ENCODE measurements at regions not wholly inside any gene's neighbourhood (a gene's known extent, or its start where the extent isn't known, plus 50 kb on each side); places are given as distances from the start of the nearest gene placed in this dataset.
"Not testable (repeated sequence)": the region's sequence is repeated elsewhere in the genome, so short reads cannot be mapped to it uniquely, and the experiment has no call there.

DNA sequence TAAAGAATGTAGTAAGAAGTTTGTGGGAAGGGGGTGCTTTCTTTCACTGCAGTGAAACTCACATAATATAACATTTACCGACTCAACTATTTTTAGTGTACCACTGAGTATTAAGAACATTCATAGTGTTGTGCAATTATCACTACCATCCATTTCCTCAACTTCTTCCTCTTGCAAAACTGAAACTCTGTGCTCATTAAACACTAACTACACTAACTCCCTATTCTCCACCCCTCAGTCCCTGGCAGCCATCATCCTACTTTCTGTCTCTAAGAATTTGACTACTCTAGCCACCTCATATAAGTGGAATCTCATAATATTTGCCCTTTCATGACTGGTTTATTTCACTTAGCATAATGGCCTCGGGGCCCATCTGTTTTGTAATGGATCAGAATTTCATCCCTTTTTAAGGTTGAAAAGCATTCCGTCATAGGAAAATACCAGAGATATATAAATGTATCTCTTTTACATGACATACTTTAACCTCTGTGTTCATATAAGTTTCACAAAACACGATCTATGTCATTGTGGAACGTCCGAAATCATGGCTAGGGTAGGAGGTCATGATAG, 56.3 kb upstream of the DIRAS2 start:
- ATAC-seq (no peak), DNase-seq (no peak)
- Mint-ChIP-seq H3K4me1 (no peaks in the 10 kb centered on the region), H3K27ac (no peak overlapping the region), H3K36me3 (ENCODE audit: low read depth) (no peaks in the 10 kb centered on the region), H3K4me3 (no peak overlapping the region), H3K9me3 (ENCODE audit: low read depth) (no peaks in the 10 kb centered on the region), H3K27me3 (peaks cover 15% of the 10 kb centered on the region)
- intact Hi-C loops (cut with DNase I, micrococcal nuclease): no loop called here
- ChIA-PET POLR2A (no interaction called here), CTCF (interaction anchor here (0.6 kb wide), 1 partner anchor 125 kb away, joined by 3 read pairs; no protein-coding TSS in a partner anchor)

DNA sequence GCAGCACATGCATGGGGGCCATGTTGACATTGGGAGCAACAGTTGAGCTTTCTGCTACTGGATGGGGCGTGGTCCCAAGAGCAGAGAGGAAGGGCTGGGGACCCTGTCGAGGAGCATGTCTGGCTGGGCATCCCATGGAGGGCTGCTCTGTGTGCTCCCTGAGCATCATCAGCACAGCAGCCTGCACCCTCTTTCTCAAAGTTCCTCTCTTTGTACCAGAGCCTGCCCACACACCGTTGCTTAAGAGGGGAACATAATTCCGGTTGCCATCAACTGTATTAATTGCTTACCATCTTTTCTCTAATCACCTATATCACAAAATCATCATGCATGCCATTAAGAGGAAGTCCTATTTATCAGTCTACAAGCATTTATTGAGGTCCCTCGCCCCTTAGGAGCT, 55.2 kb upstream of the DIRAS2 start:
- POLR2A ChIA-PET: no interaction called here
- peaks cover 13% of the 10 kb centered on the region for H3K27me3 Mint-ChIP-seq

GRCh38 chr9:90694187-90694586, 51.6 kb upstream of the DIRAS2 start:
- H3K36me3 Mint-ChIP-seq (ENCODE audit: low read depth); POLR2A ChIA-PET; ATAC-seq: not testable (repeated sequence)

More for the DNA sequence above, 55.2 kb upstream of the DIRAS2 start:
- ATAC-seq: no peak
- DNase-seq: no peak
- Mint-ChIP-seq H3K27ac (no peak overlapping the region), H3K9me3 (ENCODE audit: low read depth) (no peaks in the 10 kb centered on the region), H3K4me3 (no peak overlapping the region), H3K4me1 (no peaks in the 10 kb centered on the region), H3K36me3 (ENCODE audit: low read depth) (no peaks in the 10 kb centered on the region)
- CTCF ChIA-PET: no interaction called here
- intact Hi-C loops (cut with DNase I, micrococcal nuclease): no loop called here

More at GRCh38 chr9:90694187-90694586, 51.6 kb upstream of the DIRAS2 start:
- H3K9me3 Mint-ChIP-seq (ENCODE audit: low read depth); DNase-seq; H3K27ac Mint-ChIP-seq; intact Hi-C loops (cut with DNase I, micrococcal nuclease); H3K27me3 Mint-ChIP-seq; H3K4me3 Mint-ChIP-seq; H3K4me1 Mint-ChIP-seq; CTCF ChIA-PET: not testable (repeated sequence)

Measured in activated CD4-positive, alpha-beta T cell treated with anti-CD3 and anti-CD28 coated beads for 36 hours (primary cell).